DOHH2 (cell line): ENCODE measurements at regions not wholly inside any gene's neighbourhood (a gene's known extent, or its start where the extent isn't known, plus 50 kb on each side); places are given as distances from the start of the nearest gene placed in this dataset.

Experiments
- EZH2phosphoT487 ChIP-seq: fragments of 200-600 bp; sonication (generic); IDR thresholded peaks from 2 replicates; pipeline ENCODE4 v1.6.1; 2017; ENCODE audit warnings: borderline replicate concordance, mild to moderate bottlenecking, antibody characterized with exemption, low read length, moderate library complexity, mixed read lengths
- TF ChIP-seq, protein P1 (sequence below): fragments of 200-600 bp; sonication (generic); IDR thresholded peaks from one replicate; pipeline ENCODE4 v1.5.1; 2014; ENCODE audit warnings: antibody characterized with exemption, mild to moderate bottlenecking, low read depth, low read length; ENCODE audit not compliant: poor library complexity, severe bottlenecking

DNA sequence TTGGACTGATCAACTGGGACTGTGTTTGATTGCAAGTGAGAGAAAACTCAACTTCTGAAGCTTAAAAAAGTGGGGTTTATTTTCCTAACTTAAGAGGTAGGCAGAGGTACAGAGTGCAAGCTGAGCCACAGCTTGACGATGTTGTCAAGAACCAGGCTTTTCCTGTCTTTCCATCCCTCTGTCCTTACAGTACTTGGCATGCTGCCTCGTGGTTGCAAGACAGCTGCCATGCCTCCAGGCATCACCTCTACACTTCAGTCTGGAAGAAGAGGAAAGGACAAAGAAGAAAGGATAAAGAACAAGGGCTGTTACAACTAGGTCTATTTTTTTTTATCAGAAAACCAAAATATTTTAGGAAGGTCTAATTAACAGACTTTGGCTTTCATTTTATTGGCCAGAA lies 51.8 kb upstream of the GALNT15 start:
- TF ChIP-seq, protein P1, sequence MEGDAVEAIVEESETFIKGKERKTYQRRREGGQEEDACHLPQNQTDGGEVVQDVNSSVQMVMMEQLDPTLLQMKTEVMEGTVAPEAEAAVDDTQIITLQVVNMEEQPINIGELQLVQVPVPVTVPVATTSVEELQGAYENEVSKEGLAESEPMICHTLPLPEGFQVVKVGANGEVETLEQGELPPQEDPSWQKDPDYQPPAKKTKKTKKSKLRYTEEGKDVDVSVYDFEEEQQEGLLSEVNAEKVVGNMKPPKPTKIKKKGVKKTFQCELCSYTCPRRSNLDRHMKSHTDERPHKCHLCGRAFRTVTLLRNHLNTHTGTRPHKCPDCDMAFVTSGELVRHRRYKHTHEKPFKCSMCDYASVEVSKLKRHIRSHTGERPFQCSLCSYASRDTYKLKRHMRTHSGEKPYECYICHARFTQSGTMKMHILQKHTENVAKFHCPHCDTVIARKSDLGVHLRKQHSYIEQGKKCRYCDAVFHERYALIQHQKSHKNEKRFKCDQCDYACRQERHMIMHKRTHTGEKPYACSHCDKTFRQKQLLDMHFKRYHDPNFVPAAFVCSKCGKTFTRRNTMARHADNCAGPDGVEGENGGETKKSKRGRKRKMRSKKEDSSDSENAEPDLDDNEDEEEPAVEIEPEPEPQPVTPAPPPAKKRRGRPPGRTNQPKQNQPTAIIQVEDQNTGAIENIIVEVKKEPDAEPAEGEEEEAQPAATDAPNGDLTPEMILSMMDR = no peak
- TF ChIP-seq EZH2phosphoT487 = no peak
